Neural crest cell (in vitro differentiated cells): ENCODE measurements at regions not wholly inside any gene's neighbourhood (a gene's known extent, or its start where the extent isn't known, plus 50 kb on each side); places are given as distances from the start of the nearest gene placed in this dataset.

Source experiments
- DNase-seq: peaks from one replicate; pipeline ENCODE4 v3.0.0; 2021; ENCODE audit warnings: low read depth, mixed read lengths, low spot score
- H3K27ac Mint-ChIP-seq: one replicate; pipeline ENCODE4 v1.8.0; 2021; ENCODE audit warnings: mild to moderate bottlenecking, mixed read lengths; ENCODE audit not compliant: unreplicated experiment
- H3K27me3 Mint-ChIP-seq: 2 replicates; pipeline ENCODE4 v1.8.0; 2021; ENCODE audit warnings: low read depth, mild to moderate bottlenecking, mixed read lengths
- H3K36me3 Mint-ChIP-seq: 2 replicates; pipeline ENCODE4 v1.8.0; 2021; ENCODE audit warnings: low read depth, mild to moderate bottlenecking, mixed read lengths
- H3K4me1 Mint-ChIP-seq: 2 replicates; pipeline ENCODE4 v1.8.0; 2021; ENCODE audit warnings: mixed read lengths
- H3K4me3 Mint-ChIP-seq: one replicate; pipeline ENCODE4 v1.8.0; 2021; ENCODE audit warnings: mild to moderate bottlenecking, mixed read lengths
- H3K9me3 Mint-ChIP-seq: 2 replicates; pipeline ENCODE4 v1.8.0; 2021; ENCODE audit warnings: mixed read lengths
- CTCF ChIP-seq: fragments of 200-600 bp; sonication (generic); conservative IDR thresholded peaks from 2 replicates; pipeline ENCODE4 v1.5.0; 2021; ENCODE audit warnings: antibody characterized with exemption, mild to moderate bottlenecking

GRCh38 chrX:38896724-38897298 lies 95.6 kb downstream of the MID1IP1 start:
- no peaks in the 10 kb centered on the region for H3K36me3 Mint-ChIP-seq
- H3K9me3 Mint-ChIP-seq, result peaks cover 8% of the 10 kb centered on the region
- TF ChIP-seq CTCF, result no peak
- H3K4me1 Mint-ChIP-seq, result peaks cover 15% of the 10 kb centered on the region
- H3K27ac Mint-ChIP-seq, result no peak overlapping the region
- DNase-seq, result no peak
- no peak overlapping the region for H3K4me3 Mint-ChIP-seq
- no peaks in the 10 kb centered on the region for H3K27me3 Mint-ChIP-seq

- Mint-ChIP-seq H3K36me3 (no peaks in the 10 kb centered on the region), H3K27me3 (no peaks in the 10 kb centered on the region), H3K9me3 (peaks cover 8% of the 10 kb centered on the region), H3K4me1 (peaks cover 9% of the 10 kb centered on the region), H3K4me3 (no peak overlapping the region), H3K27ac (no peak overlapping the region)
- no peak for DNase-seq
- TF ChIP-seq CTCF, result no peak
Measured at GRCh38 chrX:38898261-38898660, 97.0 kb downstream of the MID1IP1 start.

- Mint-ChIP-seq H3K27ac (no peak overlapping the region), H3K9me3 (peaks cover 8% of the 10 kb centered on the region), H3K27me3 (no peaks in the 10 kb centered on the region), H3K4me3 (no peak overlapping the region), H3K36me3 (no peaks in the 10 kb centered on the region), H3K4me1 (peaks cover 9% of the 10 kb centered on the region)
- no peak for DNase-seq
- TF ChIP-seq CTCF, result no peak
Measured at GRCh38 chrX:38899650-38900049, 98.4 kb downstream of the MID1IP1 start.

GRCh38 chrX:38900719-38901118 lies 99.5 kb downstream of the MID1IP1 start:
- H3K4me1 Mint-ChIP-seq, result peaks cover 4% of the 10 kb centered on the region
- H3K27me3 Mint-ChIP-seq, result no peaks in the 10 kb centered on the region
- H3K27ac Mint-ChIP-seq, result no peak overlapping the region
- no peak for TF ChIP-seq CTCF
- H3K9me3 Mint-ChIP-seq, result peaks cover 5% of the 10 kb centered on the region
- no peaks in the 10 kb centered on the region for H3K36me3 Mint-ChIP-seq
- no peak for DNase-seq
- no peak overlapping the region for H3K4me3 Mint-ChIP-seq

GRCh38 chrX:38902972-38903492 lies 101.8 kb downstream of the MID1IP1 start:
- Mint-ChIP-seq H3K4me3 (no peak overlapping the region), H3K4me1 (peaks cover 4% of the 10 kb centered on the region), H3K36me3 (no peaks in the 10 kb centered on the region), H3K27me3 (no peaks in the 10 kb centered on the region), H3K27ac (no peak overlapping the region), H3K9me3 (peaks cover 5% of the 10 kb centered on the region)
- DNase-seq, result no peak
- no peak for TF ChIP-seq CTCF
